Stimulated activated CD4-positive, alpha-beta T cell treated with anti-CD3 and anti-CD28 coated beads, Interleukin-15, amount 100 ng/mL, for 48 hours (primary cell): ENCODE measurements at regions not wholly inside any gene's neighbourhood (a gene's known extent, or its start where the extent isn't known, plus 50 kb on each side); places are given as distances from the start of the nearest gene placed in this dataset.
"Not testable (repeated sequence)": the region's sequence is repeated elsewhere in the genome, so short reads cannot be mapped to it uniquely, and the experiment has no call there.

Experiments
- DNase-seq, 2 donors: peaks; one replicate each; pipeline ENCODE4 v3.0.0-alpha.2; 2020; ENCODE audit warnings: low read depth in 2 of 2

DNA sequence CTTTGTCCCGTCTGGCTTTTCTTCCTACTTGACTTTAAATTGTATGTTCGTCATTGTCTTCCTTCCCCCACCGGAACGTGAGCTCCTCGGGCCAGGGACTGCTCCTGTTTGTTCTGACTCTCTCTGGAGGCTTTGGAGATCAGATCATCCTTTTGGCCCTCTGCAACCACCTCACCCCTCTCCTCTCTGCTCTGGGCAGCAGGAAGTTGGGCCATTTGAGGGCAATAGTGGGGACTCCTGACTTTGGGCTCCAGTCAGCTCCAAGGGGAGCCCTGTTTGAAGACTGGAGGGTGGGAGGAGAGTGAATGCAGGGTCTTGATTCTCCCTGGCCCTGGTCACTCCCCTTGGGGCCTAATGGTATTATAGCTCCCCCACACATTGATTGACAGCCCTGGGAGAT is 186.3 kb upstream of the B3GAT1 start:
- DNase-seq, result no peak

DNA sequence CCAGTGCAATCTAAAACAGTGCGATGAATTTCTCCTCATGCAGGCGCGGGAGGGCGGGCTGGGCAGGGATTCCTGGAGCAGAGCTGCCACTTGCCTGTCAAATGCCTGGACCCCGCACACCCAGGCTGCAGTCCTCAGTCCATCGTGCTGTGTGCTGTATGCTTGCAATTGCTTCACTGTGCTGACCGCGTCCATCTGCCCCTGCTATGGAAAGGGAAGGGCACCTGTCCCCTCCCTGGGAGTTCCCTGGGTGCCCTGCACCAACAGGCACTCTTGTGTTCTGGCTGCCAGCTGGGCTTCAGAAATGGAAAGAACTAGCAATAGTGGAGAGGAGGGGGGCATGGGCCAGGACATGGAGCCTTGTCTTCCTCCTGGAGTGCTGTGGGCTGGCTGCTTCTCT is 185.4 kb upstream of the B3GAT1 start:
- no peak for DNase-seq

DNA sequence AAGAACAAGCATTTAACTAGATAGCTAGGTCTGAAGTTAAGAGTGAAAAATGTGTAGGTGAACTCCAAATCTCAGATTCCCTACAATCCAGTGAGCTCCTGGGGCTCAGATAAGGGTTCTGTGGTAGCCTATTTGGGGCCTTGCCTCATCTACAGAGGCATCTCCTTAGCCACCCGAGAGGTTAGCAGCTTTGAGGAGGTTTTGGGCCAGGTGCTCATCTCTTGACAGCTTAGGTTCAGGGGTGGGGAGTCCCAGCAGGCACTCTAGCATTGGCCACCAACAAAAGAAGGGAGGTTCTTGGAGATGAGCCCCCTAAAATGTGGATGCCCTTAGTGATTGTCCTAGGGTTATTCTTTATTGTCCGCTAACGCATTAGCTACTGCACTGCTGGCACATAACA is 184.4 kb upstream of the B3GAT1 start:
- DNase-seq, result no peak

DNA sequence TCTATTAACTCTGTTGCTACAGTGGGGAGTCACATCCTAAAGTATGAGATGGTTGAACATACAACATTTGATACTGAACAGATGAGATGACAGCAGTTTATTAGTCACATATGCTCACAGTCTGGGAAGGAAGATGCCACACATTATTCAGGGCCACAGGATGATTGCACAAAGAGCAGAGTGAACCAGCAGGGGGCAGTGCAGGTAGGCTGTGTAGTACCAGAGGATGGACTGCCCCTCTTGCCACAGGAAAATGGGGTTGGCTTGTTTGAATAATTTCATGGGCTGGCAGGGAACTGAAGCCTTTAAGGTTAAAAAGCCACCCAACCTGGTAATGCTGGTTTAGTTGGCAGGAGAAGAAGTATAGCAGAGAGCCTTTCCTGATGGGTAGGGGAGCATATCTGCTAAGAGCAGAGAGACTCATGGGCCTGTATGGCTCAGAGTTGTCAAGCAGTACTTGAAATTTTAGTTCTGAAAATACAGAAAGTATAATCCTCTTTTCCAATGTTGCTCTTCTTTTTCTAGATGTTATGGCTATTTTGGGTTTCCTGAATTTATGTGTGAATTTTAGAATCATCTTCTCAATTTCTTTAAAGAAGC is 180.4 kb upstream of the B3GAT1 start:
- DNase-seq, result peak; percentile 35 to 55

DNA sequence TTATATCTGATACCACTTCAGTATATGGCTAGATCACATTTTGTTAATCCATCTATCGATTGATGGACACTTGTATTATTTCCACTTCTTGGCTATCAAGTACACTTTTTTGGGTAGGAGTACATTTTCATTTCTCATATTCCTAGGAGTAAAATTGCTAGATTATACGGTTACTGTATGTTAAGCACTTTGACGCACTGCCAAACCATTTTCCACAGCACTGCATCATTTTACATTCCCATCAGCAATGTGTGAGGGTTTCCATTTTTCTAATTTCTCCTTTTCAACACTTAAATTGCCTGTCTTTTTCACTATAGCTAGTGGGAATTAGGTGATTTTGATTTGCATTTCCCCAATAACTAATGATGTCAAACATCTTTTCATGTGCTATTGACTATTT is 179.3 kb upstream of the B3GAT1 start:
- DNase-seq, result no peak

DNA sequence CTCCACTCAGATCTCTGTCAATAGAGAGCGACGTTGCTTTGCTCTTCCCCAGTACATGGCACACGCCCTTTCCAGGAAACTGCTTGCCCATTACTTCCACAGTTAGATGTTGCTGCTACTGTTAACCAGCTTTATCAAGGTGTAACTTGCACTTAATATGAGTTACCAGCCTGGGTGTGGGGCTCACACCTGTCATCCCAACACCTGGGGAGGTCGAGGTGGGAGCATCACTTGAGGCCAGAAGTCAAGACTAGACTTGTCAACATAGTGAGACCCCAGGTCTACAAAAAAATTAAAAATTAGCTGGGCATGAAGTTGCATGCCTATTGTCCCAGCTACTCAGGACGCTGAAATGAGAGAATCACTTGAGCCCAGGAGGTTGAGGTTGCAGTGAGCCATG is 177.1 kb upstream of the B3GAT1 start:
- no peak for DNase-seq

DNA sequence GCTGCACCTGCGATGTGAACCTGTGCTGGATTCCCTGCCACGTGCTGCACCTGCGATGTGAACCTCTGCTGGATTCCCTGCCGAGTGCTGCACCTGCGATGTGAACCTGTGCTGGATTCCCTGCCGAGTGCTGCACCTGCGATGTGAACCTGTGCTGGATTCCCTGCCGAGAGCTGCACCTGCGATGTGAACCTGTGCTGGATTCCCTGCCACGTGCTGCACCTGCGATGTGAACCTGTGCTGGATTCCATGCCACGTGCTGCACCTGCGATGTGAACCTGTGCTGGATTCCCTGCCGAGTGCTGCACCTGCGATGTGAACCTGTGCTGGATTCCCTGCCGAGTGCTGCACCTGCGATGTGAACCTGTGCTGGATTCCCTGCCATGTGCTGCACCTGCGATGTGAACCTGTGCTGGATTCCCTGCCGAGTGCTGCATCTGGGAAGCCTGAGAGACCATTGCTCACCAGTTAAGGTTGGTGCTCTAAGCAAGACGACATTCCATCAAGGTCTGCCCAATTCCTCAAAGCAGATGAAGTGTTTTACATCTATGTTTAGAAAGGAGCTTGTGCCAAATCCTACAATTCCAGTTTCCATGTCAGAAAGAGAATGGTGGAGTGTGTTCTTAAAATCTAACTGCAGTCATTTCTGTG is 176.5 kb upstream of the B3GAT1 start:
- DNase-seq, result not testable (repeated sequence)

DNA sequence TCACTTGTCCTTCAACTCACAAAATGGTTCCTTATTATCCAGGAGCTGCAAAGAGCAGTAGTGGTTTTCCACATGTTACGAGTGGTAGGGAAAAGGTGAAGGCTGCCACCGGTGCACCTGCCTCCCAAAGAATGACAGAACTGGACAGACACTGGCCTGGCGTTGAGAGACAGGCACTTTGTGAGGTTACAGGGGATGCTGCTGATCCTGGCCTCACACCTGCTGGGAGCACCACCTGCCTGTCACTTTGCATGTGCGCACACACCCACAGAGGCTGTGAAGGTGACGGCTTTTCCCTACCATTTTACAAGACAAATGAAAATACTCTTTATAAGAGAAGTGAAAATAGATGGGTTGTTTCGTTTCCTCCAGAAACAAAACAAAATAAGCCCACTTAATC is 175.3 kb upstream of the B3GAT1 start:
- no peak for DNase-seq

DNA sequence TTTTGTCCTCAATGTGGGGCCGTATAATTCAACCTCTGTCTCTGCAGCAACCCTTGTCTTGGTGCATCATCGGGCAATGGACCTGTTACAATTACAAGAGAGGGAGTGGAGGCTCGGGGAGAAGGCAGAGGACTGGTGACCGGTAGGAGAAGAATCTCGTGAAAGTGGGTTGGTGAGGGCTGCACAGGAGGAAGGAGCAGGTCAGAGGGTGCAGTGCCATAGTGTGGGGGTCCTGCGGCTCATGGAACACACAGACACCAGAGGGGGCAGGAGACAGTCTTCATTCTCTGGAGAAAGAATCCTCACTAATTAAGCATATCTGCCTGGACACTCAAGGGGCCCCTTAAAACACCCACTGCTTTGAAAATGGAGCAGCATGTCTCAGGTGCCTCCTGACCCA is 174.7 kb upstream of the B3GAT1 start:
- no peak for DNase-seq

DNA sequence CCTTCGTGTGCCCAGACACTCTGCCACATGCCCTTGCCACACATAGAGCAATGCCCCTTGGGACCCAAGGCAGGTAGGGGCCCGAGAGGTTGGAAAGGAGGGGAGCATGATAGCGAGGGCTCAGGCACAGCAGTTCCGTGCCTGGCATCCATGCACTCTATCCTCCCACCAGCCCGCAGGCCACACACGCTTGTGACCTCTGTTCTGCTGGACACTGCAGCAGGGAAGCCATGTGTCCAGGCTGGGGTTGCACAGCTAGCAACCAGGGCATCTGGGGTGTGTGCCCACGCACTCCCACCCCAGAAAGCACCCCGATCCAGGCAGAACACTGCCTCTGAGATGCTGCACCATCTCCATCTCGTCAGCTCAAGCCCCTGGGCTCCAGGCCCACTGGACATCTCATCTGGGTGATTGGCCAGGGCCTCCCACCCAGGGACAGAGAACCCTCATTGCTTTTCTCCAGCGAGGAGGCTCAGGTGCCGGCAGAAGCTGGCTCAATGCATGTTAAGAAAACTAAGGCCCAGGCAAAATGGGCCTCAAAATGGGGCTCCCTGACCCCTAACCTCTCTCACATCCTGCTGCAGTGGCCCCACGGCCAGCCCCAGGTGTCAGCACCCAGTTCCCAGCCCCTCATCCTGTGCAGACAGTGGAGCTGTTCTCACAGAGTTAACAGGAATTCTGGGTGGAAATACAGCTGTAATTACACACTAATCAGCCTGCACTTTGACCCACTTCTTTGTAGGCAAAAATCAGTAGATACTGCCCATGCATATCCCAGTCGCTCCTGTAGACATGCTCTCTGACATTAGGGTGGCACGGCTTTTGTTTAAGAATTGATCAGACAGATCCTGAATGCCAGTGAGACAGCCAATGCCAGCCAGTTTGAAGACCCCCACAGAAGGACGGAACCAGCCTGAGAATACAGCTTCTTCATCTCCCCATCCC is 173.9 kb upstream of the B3GAT1 start:
- DNase-seq, result no peak

DNA sequence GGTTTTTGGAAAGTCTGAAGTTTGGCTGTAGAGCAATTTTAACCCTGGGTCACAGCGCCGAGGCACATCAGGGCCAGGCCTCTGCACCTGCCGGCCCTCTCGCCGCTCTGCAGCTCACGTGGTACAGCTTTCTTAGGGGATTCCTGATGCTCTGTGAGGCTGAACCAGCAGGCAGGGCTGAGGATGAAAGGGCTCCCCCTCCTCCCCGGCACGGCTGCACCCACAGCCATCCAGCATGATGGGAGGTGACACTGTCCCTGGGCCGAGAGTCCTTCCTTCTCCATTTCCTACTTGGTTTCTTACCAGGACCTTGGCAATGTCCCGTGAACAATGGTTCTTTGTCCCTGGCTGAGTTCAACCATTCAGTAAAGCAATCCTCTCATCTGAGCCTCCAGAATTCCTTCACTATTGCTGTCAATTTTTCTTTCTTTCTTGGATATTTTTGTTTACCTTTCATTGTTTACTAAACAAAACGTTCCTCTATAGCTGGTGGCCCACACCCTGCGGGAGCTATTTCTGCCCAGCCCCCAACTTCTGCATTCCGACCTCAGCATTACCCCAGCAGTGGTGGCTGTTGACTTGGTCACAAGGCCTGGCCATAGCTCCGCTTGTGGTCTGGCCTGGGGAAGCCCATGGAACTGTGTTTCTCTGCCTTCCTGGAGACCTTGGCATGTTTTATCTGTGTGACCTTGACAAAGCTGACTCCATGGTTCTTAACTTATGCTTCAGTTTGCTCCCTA is 172.8 kb upstream of the B3GAT1 start:
- no peak for DNase-seq

DNA sequence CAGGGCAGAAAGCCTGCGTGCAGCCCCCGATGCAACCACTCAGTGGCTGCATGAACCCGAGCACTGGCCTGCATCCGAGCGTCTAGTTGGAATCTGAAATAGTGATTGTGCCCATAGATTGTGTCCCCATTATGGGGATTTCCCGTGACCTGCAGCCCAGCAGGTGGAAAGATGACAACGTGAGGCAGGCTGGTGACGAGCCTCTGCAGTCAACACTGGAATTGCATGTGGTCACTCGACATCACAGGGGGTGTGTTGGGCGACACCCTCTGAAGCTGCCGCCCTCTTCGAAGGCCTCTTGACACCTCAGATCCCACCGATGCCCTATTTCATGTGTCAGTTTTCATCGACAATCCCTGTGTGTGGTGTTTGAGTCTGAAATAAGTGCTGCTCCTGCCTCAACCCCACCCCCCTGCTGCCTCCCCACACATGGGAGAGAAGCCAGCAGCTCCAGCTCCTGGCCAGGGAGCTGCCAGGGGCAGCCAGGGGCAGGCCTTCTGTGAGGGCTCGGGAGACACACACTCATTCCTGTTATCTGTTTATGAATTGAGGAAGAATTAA is 172.0 kb upstream of the B3GAT1 start:
- DNase-seq, result no peak

DNA sequence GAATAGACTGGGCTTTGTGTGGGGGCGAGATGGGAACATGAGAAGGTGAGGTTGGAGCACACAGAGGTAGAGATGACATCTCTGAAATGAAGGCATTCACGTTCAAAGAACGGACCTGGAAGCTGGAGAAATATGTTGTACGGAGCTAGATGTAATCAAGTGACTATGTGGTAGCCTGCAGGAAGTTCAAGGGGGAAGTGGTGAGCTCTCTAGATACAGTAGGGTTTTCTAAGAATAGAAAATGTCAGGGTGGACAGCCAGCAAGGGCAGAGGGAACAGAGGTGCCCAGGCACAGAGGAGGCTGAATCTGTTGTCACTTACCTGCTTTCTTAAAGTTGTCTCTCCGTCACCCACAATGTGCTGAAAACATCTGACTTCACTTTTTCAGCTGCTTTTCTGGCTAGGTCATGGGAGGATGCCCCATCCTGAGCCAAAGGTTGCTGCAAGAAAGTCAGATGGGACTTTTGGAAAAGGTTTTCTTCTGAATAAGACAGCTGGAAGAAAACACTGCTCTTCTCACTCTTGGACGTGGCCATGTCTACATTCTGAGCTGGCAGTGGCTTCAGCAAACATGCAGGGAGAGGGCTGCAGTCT is 171.5 kb upstream of the B3GAT1 start:
- no peak for DNase-seq

DNA sequence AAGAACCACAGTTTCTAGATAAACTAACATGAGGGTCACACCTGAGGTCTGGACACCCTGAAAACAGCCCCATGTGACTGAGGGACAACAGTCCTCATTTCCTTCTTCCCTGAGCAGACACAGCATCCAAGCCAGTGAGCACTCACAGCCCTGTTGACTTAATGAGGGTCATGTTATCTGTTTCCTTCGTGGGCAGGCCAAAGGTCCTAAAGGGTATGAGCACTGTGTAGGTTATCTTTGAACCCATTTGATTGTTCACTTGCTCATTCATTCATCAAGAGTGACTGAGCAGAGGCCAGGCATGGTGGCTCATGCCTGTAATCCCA is 170.7 kb upstream of the B3GAT1 start:
- no peak for DNase-seq

DNA sequence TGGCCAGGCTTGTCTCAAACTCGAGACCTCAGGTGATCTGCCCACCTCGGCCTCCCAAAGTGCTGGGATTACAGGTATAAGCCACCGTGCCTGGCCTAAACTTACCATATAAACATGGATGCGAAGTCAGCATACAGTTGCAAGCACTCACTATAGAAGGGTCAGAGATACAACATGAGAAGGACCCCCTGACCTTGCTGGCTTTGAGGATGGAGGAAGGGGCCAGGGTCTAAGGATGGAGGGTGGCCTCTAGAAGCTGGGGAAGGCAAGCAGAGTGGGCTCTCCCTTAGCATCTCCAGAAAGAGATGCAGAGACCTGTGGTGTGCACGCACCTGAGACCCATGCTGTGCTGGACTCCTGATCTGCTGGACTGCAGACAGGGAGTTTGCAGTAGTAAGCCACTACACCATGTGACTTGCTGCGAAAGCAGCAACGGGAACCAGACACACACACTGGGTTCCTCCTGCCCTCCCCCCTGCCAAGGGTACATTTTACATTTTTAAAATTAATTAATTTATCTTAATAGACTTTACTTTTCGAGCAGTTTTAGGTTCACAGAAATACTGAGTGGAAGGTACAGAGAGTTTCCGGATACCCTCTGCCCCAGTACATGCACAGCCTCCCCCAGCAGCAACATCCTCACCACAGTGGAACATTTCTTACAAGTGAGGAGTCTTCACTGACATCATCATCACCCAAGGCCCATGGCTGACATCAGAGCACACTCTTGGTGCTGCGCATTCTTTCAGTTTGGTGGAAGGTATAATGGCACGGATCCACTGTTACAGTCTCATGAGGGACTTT is 170.1 kb upstream of the B3GAT1 start:
- no peak for DNase-seq

DNA sequence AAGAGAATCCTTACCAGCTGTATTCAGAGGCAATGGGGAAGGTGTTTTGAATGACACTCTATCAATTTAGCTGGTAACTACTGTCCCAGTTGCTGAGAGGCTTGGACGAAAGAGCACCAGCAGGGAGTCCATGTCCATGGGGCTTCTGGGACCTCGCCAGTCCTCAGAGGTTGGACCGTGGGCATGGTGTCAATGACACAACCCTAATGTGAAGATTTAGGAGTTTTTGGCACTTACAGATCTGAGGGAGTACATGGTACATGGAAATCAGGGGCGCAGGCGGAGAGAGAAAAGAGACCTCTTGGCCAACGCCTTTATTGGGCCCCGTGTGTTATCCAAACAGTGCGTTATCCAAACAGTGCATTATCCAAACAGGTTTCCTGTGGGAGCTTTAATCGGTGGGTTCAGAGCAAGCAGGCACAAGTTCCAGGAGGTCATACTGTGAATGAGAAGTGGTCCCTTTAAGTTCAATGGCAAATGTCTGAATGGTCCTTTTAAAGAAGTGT is 169.1 kb upstream of the B3GAT1 start:
- no peak for DNase-seq

DNA sequence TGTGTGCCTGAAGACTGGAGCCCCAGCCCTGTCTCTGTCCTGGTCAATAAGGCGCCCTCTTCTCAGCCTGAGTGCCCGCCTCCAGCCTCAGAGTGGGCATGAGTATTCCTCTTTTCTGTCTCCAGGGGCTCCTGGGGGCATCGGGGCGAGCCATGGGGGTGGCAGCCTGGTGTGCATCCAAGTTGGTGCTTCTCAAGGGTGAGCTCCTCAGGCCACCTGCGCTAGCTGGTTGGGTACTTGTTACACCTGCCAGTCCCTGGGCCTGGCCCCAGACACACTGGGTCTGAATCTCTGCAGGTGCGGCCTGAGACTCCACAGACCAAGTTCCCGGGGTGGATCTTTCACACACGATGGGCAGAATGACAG is 168.6 kb upstream of the B3GAT1 start:
- DNase-seq, result no peak

DNA sequence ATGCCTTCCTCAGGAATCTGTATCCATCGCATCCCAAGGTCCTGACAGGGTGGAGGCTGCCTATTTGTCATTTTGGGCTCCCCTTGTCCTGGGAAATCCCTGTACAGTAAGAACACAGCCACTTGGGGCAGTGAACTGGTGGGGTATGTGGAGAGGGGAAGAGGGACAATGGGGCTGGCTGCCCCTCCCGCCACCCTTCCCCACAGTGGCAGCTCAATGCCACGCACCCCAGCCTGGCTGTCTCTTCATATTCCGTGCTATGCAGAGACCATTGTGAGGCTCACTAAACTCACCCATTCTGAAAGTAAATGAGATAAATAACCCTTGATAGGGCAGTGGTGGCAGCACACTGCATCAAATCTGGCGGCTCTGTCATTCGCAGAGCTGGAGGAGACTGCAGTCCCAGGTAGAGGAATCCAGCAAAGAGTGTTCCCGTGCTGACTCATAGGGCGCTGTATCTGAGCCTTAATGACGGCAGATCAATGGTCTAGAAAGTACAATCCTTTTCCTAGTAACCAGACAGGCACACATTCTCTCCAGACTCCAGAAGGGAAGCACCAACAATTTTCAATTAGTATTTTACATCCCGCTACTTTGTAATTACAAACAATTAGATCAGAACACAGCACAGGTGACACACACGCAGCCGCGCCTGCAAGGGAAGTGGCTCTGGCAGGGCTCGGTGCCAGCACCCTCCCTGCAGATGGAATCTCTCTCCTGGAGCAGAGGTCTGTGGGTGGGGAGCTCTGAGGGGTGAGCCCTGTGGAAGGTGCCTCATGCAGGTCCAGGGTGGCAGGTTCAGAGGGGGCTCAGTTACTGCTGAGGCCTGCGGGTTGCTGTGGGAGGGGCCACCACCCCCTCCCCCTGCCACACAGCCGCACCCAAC is 167.9 kb upstream of the B3GAT1 start:
- DNase-seq, result no peak
